ENCODE measurements at regions not wholly inside any gene's neighbourhood (a gene's known extent, or its start where the extent isn't known, plus 50 kb on each side); places are given as distances from the start of the nearest gene placed in this dataset.

DNA sequence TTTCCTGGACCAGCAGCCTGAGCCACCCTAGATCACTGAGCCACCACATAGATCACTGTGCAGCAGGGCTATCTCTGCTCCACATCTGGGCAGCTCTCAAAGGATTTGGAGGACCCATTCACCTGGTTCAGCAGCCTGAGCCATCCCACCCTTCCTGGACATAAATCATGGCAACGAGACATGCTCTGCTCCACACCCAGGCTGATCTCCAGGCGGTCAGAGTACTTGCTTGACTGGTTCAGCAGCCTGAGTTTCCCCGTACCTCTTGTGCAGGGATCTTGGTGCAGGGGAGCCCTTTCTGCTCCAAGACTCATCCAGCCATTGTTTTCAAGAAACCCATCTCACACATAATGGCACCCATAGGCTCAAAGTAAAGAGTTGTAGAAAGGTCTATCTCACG is 195.3 kb downstream of the LIG4 start:
- Histone ChIP-seq H3K27me3 (ENCODE audit: control insufficient read depth in 3 of 3, insufficient read depth in 3 of 3, low read length in 2 of 3) (no peaks in the 10 kb centered on the region), H3K9ac (ENCODE audit: insufficient read depth in 1 of 2, low read length in 2 of 2) (no peak overlapping the region), H3K27ac (ENCODE audit: low read depth in 1 of 2, low read length in 1 of 2) (no peak overlapping the region), H3K36me3 (ENCODE audit: control insufficient read depth in 4 of 4, insufficient read depth in 4 of 4, low read length in 4 of 4) (no peaks in the 10 kb centered on the region), H3K4me3 (no peak overlapping the region), H3K9me3 (ENCODE audit: control insufficient read depth in 4 of 4, insufficient read depth in 3 of 4, low read length in 3 of 4) (peaks cover 0 to 7% (median 2%) of the 10 kb centered on the region in 4 donors), H3K4me1 (ENCODE audit: control insufficient read depth in 5 of 5, insufficient read depth in 5 of 5, low read length in 5 of 5) (peaks cover 0 to 2% (median 0%) of the 10 kb centered on the region in 5 donors)
- ATAC-seq (ENCODE audit: insufficient read depth, low FRiP score): no peak
- 68 to 70% methylated on average over 4 of the region's 4 CpGs for WGBS, 2 donors
- DNase-seq: peak in 1 of 3 donors; percentile 5
- TF ChIP-seq, protein P1, sequence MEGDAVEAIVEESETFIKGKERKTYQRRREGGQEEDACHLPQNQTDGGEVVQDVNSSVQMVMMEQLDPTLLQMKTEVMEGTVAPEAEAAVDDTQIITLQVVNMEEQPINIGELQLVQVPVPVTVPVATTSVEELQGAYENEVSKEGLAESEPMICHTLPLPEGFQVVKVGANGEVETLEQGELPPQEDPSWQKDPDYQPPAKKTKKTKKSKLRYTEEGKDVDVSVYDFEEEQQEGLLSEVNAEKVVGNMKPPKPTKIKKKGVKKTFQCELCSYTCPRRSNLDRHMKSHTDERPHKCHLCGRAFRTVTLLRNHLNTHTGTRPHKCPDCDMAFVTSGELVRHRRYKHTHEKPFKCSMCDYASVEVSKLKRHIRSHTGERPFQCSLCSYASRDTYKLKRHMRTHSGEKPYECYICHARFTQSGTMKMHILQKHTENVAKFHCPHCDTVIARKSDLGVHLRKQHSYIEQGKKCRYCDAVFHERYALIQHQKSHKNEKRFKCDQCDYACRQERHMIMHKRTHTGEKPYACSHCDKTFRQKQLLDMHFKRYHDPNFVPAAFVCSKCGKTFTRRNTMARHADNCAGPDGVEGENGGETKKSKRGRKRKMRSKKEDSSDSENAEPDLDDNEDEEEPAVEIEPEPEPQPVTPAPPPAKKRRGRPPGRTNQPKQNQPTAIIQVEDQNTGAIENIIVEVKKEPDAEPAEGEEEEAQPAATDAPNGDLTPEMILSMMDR (IDR thresholded peaks at IDR 0.05; ENCODE audit: control extremely low read depth, extremely low read depth): no peak

DNA sequence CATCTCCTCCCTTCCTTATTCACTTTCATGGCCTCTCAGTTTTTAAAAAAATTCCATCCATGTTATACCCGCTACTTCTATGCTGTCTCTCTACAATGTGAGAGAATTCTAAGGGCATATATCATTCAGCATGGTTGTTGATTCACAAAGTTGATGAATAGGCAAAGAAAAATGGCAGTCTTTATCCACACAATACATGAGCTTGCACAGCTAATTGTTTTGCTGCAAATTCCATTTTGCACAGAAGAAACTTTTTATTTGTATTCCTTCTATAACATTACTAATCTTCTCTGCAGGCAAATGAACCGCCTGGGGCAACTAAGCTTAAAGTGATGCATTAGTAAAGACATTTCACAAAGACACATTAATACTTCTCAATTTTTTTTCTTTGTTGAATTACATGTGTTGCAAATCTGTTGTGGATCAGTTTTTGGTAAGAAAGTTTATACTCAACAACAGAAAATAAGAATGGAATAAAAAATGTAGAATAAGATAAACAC is 196.9 kb downstream of the LIG4 start:
- WGBS, 2 donors: 87 to 94% methylated on average over 2 of the region's 2 CpGs
- TF ChIP-seq, protein P1 (IDR thresholded peaks at IDR 0.05; ENCODE audit: control extremely low read depth, extremely low read depth): no peak

DNA sequence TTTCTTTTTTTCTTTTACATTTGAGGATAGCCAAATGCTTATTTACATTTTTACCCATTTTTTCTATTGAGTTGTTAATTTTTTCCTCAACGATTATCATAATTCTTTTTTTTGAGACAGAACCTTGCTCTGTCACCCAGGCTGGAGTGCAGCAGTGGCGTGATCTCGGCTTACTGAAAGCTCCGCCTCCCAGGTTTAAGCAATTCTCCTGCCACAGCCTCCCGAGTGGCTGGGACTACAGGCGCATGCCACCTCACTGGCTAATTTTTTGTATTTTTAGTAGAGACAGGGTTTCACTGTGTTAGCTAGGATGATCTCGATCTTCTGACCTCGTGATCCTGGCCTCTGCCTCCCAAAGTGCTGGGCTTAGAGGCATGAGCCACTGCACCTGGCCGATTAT is 208.7 kb downstream of the LIG4 start:
- Histone ChIP-seq H3K9ac (ENCODE audit: insufficient read depth in 1 of 2, low read length in 2 of 2) (no peak overlapping the region), H3K27me3 (ENCODE audit: control insufficient read depth in 3 of 3, insufficient read depth in 3 of 3, low read length in 2 of 3) (no peaks in the 10 kb centered on the region), H3K4me1 (ENCODE audit: control insufficient read depth in 5 of 5, insufficient read depth in 5 of 5, low read length in 5 of 5) (no peaks in the 10 kb centered on the region), H3K9me3 (ENCODE audit: control insufficient read depth in 4 of 4, insufficient read depth in 3 of 4, low read length in 3 of 4) (peaks cover 0 to 5% (median 0%) of the 10 kb centered on the region in 4 donors), H3K27ac (ENCODE audit: low read depth in 1 of 2, low read length in 1 of 2) (no peak overlapping the region), H3K36me3 (ENCODE audit: control insufficient read depth in 4 of 4, insufficient read depth in 4 of 4, low read length in 4 of 4) (no peaks in the 10 kb centered on the region), H3K4me3 (no peak overlapping the region)
- TF ChIP-seq, protein P1 (IDR thresholded peaks at IDR 0.05; ENCODE audit: control extremely low read depth, extremely low read depth): no peak
- WGBS, 2 donors: 91 to 93% methylated on average over 9 of the region's 9 CpGs
- ATAC-seq (ENCODE audit: insufficient read depth, low FRiP score) (no peak), DNase-seq (no peak)

More for the DNA sequence above, 196.9 kb downstream of the LIG4 start:
- peaks cover 0 to 7% (median 2%) of the 10 kb centered on the region in 4 donors for H3K9me3 ChIP-seq (ENCODE audit: control insufficient read depth in 4 of 4, insufficient read depth in 3 of 4, low read length in 3 of 4)
- no peaks in the 10 kb centered on the region for H3K36me3 ChIP-seq (ENCODE audit: control insufficient read depth in 4 of 4, insufficient read depth in 4 of 4, low read length in 4 of 4)
- no peak for ATAC-seq (ENCODE audit: insufficient read depth, low FRiP score)
- DNase-seq: no peak
- no peak overlapping the region for H3K9ac ChIP-seq (ENCODE audit: insufficient read depth in 1 of 2, low read length in 2 of 2)
- no peak overlapping the region for H3K27ac ChIP-seq (ENCODE audit: low read depth in 1 of 2, low read length in 1 of 2)
- no peak overlapping the region for H3K4me3 ChIP-seq
- no peaks in the 10 kb centered on the region for H3K27me3 ChIP-seq (ENCODE audit: control insufficient read depth in 3 of 3, insufficient read depth in 3 of 3, low read length in 2 of 3)
- peaks cover 0 to 2% (median 0%) of the 10 kb centered on the region in 5 donors for H3K4me1 ChIP-seq (ENCODE audit: control insufficient read depth in 5 of 5, insufficient read depth in 5 of 5, low read length in 5 of 5)

DNA sequence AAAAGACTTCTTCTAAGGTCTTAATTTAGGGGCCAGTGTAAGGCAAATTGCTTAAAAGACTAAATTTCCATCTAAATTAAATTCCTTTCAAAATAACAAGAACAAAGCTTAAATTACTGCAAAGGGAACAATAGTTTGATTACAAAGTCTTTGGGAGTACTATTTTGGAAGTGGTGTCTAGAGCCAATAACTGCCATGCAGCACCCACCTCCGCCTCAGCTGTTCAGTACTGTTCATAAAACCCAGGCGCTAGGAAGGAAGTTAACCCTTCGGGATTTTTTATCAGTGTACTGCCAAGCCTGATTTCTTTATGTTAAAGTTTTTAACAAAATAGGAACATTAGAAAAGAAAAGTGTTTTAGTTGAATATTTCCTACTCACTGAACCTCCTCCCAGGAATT is 210.1 kb downstream of the LIG4 start:
- Histone ChIP-seq H3K9me3 (ENCODE audit: control insufficient read depth in 4 of 4, insufficient read depth in 3 of 4, low read length in 3 of 4) (peaks cover 0 to 7% (median 0%) of the 10 kb centered on the region in 4 donors), H3K36me3 (ENCODE audit: control insufficient read depth in 4 of 4, insufficient read depth in 4 of 4, low read length in 4 of 4) (no peaks in the 10 kb centered on the region), H3K4me1 (ENCODE audit: control insufficient read depth in 5 of 5, insufficient read depth in 5 of 5, low read length in 5 of 5) (no peaks in the 10 kb centered on the region), H3K27ac (ENCODE audit: low read depth in 1 of 2, low read length in 1 of 2) (no peak overlapping the region), H3K9ac (ENCODE audit: insufficient read depth in 1 of 2, low read length in 2 of 2) (no peak overlapping the region), H3K4me3 (no peak overlapping the region), H3K27me3 (ENCODE audit: control insufficient read depth in 3 of 3, insufficient read depth in 3 of 3, low read length in 2 of 3) (no peaks in the 10 kb centered on the region)
- 74 to 77% methylated on average over 3 of the region's 3 CpGs for WGBS, 2 donors
- DNase-seq (no peak), ATAC-seq (ENCODE audit: insufficient read depth, low FRiP score) (no peak)
- TF ChIP-seq, protein P1 (IDR thresholded peaks at IDR 0.05; ENCODE audit: control extremely low read depth, extremely low read depth): no peak

Measured in lung (tissue), 11 donors.